ENCODE measurements at regions not wholly inside any gene's neighbourhood (a gene's known extent, or its start where the extent isn't known, plus 50 kb on each side); places are given as distances from the start of the nearest gene placed in this dataset.

DNA sequence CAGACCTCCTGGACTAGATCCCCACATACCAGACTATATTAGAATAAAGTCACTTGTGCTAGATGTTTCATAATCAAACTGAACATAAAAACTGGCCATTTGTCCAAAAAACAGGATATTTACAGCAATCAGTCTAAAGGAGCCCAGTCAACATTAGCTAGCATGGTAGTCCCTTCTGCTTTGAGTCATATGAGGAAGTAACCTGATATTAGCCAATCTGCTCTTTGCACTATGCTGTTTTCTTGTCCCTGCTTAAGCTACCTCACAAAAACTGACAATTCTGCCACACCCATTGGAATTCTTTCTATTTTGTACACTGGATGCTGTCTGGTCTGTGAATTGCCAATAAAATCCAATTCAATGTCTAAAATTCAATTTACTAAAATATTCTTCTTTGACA lies 1824.2 kb downstream of the OLFM4 start:
- Histone ChIP-seq H3K27me3 (ENCODE audit: control insufficient read depth in 1 of 2, insufficient read depth in 2 of 2, low read length in 1 of 2) (no peaks in the 10 kb centered on the region), H3K4me3 (ENCODE audit: low read length in 2 of 2) (no peak overlapping the region), H3K36me3 (ENCODE audit: control insufficient read depth in 1 of 2, insufficient read depth in 2 of 2, low read length in 1 of 2) (no peaks in the 10 kb centered on the region), H3K27ac (ENCODE audit: low read depth in 1 of 2, low read length in 2 of 2) (no peak overlapping the region), H3K9me3 (ENCODE audit: control insufficient read depth, low read length) (no peaks in the 10 kb centered on the region), H3K4me1 (ENCODE audit: control insufficient read depth in 1 of 2, insufficient read depth in 2 of 2, low read length in 2 of 2) (no peaks in the 10 kb centered on the region)
- DNase-seq (no peak), ATAC-seq (ENCODE audit: low FRiP score) (no peak)
- intact Hi-C loops (cut with DNase I) = no loop called here

- Histone ChIP-seq H3K36me3 (ENCODE audit: control insufficient read depth in 1 of 2, insufficient read depth in 2 of 2, low read length in 1 of 2) (no peaks in the 10 kb centered on the region), H3K4me1 (ENCODE audit: control insufficient read depth in 1 of 2, insufficient read depth in 2 of 2, low read length in 2 of 2) (no peaks in the 10 kb centered on the region), H3K4me3 (ENCODE audit: low read length in 2 of 2) (no peak overlapping the region), H3K27me3 (ENCODE audit: control insufficient read depth in 1 of 2, insufficient read depth in 2 of 2, low read length in 1 of 2) (no peaks in the 10 kb centered on the region), H3K9me3 (ENCODE audit: control insufficient read depth, low read length) (no peaks in the 10 kb centered on the region), H3K27ac (ENCODE audit: low read depth in 1 of 2, low read length in 2 of 2) (no peak overlapping the region)
- intact Hi-C loops (cut with DNase I) = no loop called here
- DNase-seq (no peak), ATAC-seq (ENCODE audit: low FRiP score) (no peak)
- 75 to 84% methylated on average over 1 of the region's 1 CpG for WGBS, 2 donors
These were observed 1831.2 kb downstream of the OLFM4 start for GRCh38 chr13:54859827-54860226.

DNA sequence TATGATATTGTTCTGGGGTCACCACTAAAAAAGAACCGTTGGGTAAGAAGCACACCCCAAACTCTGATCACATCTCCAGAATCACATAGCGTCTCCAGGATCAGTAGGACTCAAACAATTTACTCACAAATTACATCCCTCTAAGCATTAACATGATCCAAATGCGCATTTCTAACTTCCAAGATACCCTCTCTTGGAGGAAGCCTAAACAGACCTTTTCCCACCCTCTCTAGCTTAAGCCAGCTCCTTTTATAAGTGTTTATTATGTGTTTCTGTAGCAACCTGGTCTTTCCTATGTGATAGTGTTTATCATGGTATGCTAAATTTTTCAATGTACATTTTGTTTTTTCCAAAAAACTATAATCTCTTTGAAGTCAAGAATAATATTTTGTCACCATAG lies 1846.5 kb downstream of the OLFM4 start:
- no peaks in the 10 kb centered on the region for H3K36me3 ChIP-seq (ENCODE audit: control insufficient read depth in 1 of 2, insufficient read depth in 2 of 2, low read length in 1 of 2)
- no peaks in the 10 kb centered on the region for H3K4me1 ChIP-seq (ENCODE audit: control insufficient read depth in 1 of 2, insufficient read depth in 2 of 2, low read length in 2 of 2)
- H3K9me3 ChIP-seq (ENCODE audit: control insufficient read depth, low read length) = no peaks in the 10 kb centered on the region
- WGBS, 2 donors = 75 to 76% methylated on average over 3 of the region's 3 CpGs
- intact Hi-C loops (cut with DNase I) = no loop called here
- DNase-seq (no peak), ATAC-seq (ENCODE audit: low FRiP score) (no peak)
- H3K27me3 ChIP-seq (ENCODE audit: control insufficient read depth in 1 of 2, insufficient read depth in 2 of 2, low read length in 1 of 2) = no peaks in the 10 kb centered on the region
- H3K27ac ChIP-seq (ENCODE audit: low read depth in 1 of 2, low read length in 2 of 2) = no peak overlapping the region
- no peak overlapping the region for H3K4me3 ChIP-seq (ENCODE audit: low read length in 2 of 2)

- no peaks in the 10 kb centered on the region for H3K27me3 ChIP-seq (ENCODE audit: control insufficient read depth in 1 of 2, insufficient read depth in 2 of 2, low read length in 1 of 2)
- H3K4me3 ChIP-seq (ENCODE audit: low read length in 2 of 2) = no peak overlapping the region
- H3K36me3 ChIP-seq (ENCODE audit: control insufficient read depth in 1 of 2, insufficient read depth in 2 of 2, low read length in 1 of 2) = no peaks in the 10 kb centered on the region
- WGBS, 2 donors = 63 to 67% methylated on average over 2 of the region's 2 CpGs
- DNase-seq (no peak), ATAC-seq (ENCODE audit: low FRiP score) (no peak)
- H3K9me3 ChIP-seq (ENCODE audit: control insufficient read depth, low read length) = peaks cover 2% of the 10 kb centered on the region
- H3K4me1 ChIP-seq (ENCODE audit: control insufficient read depth in 1 of 2, insufficient read depth in 2 of 2, low read length in 2 of 2) = no peaks in the 10 kb centered on the region
- intact Hi-C loops (cut with DNase I) = no loop called here
- no peak overlapping the region for H3K27ac ChIP-seq (ENCODE audit: low read depth in 1 of 2, low read length in 2 of 2)
These were observed 1850.4 kb downstream of the OLFM4 start for GRCh38 chr13:54879036-54879435.

DNA sequence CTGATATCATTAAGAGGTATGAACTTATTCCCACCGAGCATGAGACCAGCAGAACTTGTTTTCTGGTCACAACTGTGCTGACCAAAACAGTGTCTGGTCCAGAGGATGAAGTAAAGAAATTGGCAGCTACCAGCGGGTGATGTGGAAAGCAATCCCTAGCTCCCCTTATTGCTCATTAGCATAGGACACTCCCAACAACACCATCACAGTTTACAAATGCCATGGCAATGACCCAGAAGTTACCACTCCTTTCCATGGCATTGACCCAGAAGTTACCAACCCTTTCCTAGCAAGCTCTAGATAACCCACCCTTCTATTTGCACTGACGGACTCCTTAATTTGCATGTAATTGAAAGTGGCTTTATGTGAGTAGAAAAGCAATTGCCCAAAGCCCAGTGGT lies 1856.1 kb downstream of the OLFM4 start:
- 81 to 82% methylated on average over 3 of the region's 3 CpGs for WGBS, 2 donors
- Histone ChIP-seq H3K4me1 (ENCODE audit: control insufficient read depth in 1 of 2, insufficient read depth in 2 of 2, low read length in 2 of 2) (no peaks in the 10 kb centered on the region), H3K36me3 (ENCODE audit: control insufficient read depth in 1 of 2, insufficient read depth in 2 of 2, low read length in 1 of 2) (no peaks in the 10 kb centered on the region), H3K4me3 (ENCODE audit: low read length in 2 of 2) (no peak overlapping the region), H3K27ac (ENCODE audit: low read depth in 1 of 2, low read length in 2 of 2) (no peak overlapping the region), H3K27me3 (ENCODE audit: control insufficient read depth in 1 of 2, insufficient read depth in 2 of 2, low read length in 1 of 2) (no peaks in the 10 kb centered on the region), H3K9me3 (ENCODE audit: control insufficient read depth, low read length) (peaks cover 2% of the 10 kb centered on the region)
- DNase-seq = no peak
- intact Hi-C loops (cut with DNase I) = no loop called here
- ATAC-seq (ENCODE audit: low FRiP score) = no peak

DNA sequence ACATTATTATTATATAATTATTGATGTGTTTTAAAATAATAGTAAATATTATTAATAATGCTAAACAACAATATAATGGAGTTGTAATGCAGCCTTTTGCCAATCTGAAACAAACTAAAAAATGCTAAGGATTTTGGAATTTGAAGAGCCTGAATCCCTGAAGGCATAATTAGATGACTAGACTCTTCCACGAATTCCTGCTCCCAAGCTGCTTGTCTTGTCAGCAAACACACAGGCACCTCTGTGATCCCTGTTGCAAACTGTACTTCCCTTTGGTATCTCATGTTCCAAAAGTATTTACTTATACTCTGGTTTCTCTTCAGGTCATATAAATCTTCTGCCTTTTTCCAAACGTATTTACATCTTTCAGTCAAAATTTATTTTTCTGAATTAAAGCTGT lies 1862.4 kb downstream of the OLFM4 start:
- no peak for ATAC-seq (ENCODE audit: low FRiP score)
- intact Hi-C loops (cut with DNase I) = no loop called here
- no peaks in the 10 kb centered on the region for H3K9me3 ChIP-seq (ENCODE audit: control insufficient read depth, low read length)
- no peaks in the 10 kb centered on the region for H3K27me3 ChIP-seq (ENCODE audit: control insufficient read depth in 1 of 2, insufficient read depth in 2 of 2, low read length in 1 of 2)
- DNase-seq = no peak
- no peak overlapping the region for H3K27ac ChIP-seq (ENCODE audit: low read depth in 1 of 2, low read length in 2 of 2)
- no peaks in the 10 kb centered on the region for H3K36me3 ChIP-seq (ENCODE audit: control insufficient read depth in 1 of 2, insufficient read depth in 2 of 2, low read length in 1 of 2)
- no peak overlapping the region for H3K4me3 ChIP-seq (ENCODE audit: low read length in 2 of 2)
- no peaks in the 10 kb centered on the region for H3K4me1 ChIP-seq (ENCODE audit: control insufficient read depth in 1 of 2, insufficient read depth in 2 of 2, low read length in 2 of 2)
- WGBS, 2 donors = 39 to 55% methylated on average over 2 of the region's 2 CpGs

- H3K36me3 ChIP-seq (ENCODE audit: control insufficient read depth in 1 of 2, insufficient read depth in 2 of 2, low read length in 1 of 2) = no peaks in the 10 kb centered on the region
- no peak for ATAC-seq (ENCODE audit: low FRiP score)
- no peaks in the 10 kb centered on the region for H3K27me3 ChIP-seq (ENCODE audit: control insufficient read depth in 1 of 2, insufficient read depth in 2 of 2, low read length in 1 of 2)
- no peak overlapping the region for H3K27ac ChIP-seq (ENCODE audit: low read depth in 1 of 2, low read length in 2 of 2)
- WGBS, 2 donors = 89 to 100% methylated on average over 1 of the region's 1 CpG
- no peaks in the 10 kb centered on the region for H3K9me3 ChIP-seq (ENCODE audit: control insufficient read depth, low read length)
- H3K4me1 ChIP-seq (ENCODE audit: control insufficient read depth in 1 of 2, insufficient read depth in 2 of 2, low read length in 2 of 2) = no peaks in the 10 kb centered on the region
- no peak overlapping the region for H3K4me3 ChIP-seq (ENCODE audit: low read length in 2 of 2)
- DNase-seq = no peak
- intact Hi-C loops (cut with DNase I) = no loop called here
These were observed 1872.7 kb downstream of the OLFM4 start for GRCh38 chr13:54901316-54901715.

- WGBS, 2 donors = 75 to 77% methylated on average over 3 of the region's 3 CpGs
These were observed 1883.8 kb downstream of the OLFM4 start for GRCh38 chr13:54912367-54912766.

GRCh38 chr13:54913668-54914067 lies 1885.1 kb downstream of the OLFM4 start:
- H3K9me3 ChIP-seq (ENCODE audit: control insufficient read depth, low read length) = no peaks in the 10 kb centered on the region
- WGBS, 2 donors = 79% methylated on average over 4 of the region's 4 CpGs
- intact Hi-C loops (cut with DNase I) = no loop called here
- no peaks in the 10 kb centered on the region for H3K4me1 ChIP-seq (ENCODE audit: control insufficient read depth in 1 of 2, insufficient read depth in 2 of 2, low read length in 2 of 2)
- DNase-seq (no peak), ATAC-seq (ENCODE audit: low FRiP score) (no peak)
- H3K4me3 ChIP-seq (ENCODE audit: low read length in 2 of 2) = no peak overlapping the region
- no peaks in the 10 kb centered on the region for H3K36me3 ChIP-seq (ENCODE audit: control insufficient read depth in 1 of 2, insufficient read depth in 2 of 2, low read length in 1 of 2)
- no peaks in the 10 kb centered on the region for H3K27me3 ChIP-seq (ENCODE audit: control insufficient read depth in 1 of 2, insufficient read depth in 2 of 2, low read length in 1 of 2)
- no peak overlapping the region for H3K27ac ChIP-seq (ENCODE audit: low read depth in 1 of 2, low read length in 2 of 2)

More at GRCh38 chr13:54912367-54912766, 1883.8 kb downstream of the OLFM4 start:
- DNase-seq (no peak), ATAC-seq (ENCODE audit: low FRiP score) (no peak)
- no peak overlapping the region for H3K27ac ChIP-seq (ENCODE audit: low read depth in 1 of 2, low read length in 2 of 2)
- intact Hi-C loops (cut with DNase I) = no loop called here
- H3K9me3 ChIP-seq (ENCODE audit: control insufficient read depth, low read length) = no peaks in the 10 kb centered on the region
- H3K36me3 ChIP-seq (ENCODE audit: control insufficient read depth in 1 of 2, insufficient read depth in 2 of 2, low read length in 1 of 2) = no peaks in the 10 kb centered on the region
- H3K27me3 ChIP-seq (ENCODE audit: control insufficient read depth in 1 of 2, insufficient read depth in 2 of 2, low read length in 1 of 2) = no peaks in the 10 kb centered on the region
- no peaks in the 10 kb centered on the region for H3K4me1 ChIP-seq (ENCODE audit: control insufficient read depth in 1 of 2, insufficient read depth in 2 of 2, low read length in 2 of 2)
- no peak overlapping the region for H3K4me3 ChIP-seq (ENCODE audit: low read length in 2 of 2)

Measured in aorta (tissue), 5 donors.